Epidermal melanocyte (primary cell): ENCODE measurements at regions not wholly inside any gene's neighbourhood (a gene's known extent, or its start where the extent isn't known, plus 50 kb on each side); places are given as distances from the start of the nearest gene placed in this dataset.
"Not testable (repeated sequence)": the region's sequence is repeated elsewhere in the genome, so short reads cannot be mapped to it uniquely, and the experiment has no call there.

ENCODE experiments used
- DNase-seq: peaks from one replicate; pipeline ENCODE4 v3.0.0; 2011; ENCODE audit warnings: low spot score; ENCODE audit not compliant: insufficient read length

DNA sequence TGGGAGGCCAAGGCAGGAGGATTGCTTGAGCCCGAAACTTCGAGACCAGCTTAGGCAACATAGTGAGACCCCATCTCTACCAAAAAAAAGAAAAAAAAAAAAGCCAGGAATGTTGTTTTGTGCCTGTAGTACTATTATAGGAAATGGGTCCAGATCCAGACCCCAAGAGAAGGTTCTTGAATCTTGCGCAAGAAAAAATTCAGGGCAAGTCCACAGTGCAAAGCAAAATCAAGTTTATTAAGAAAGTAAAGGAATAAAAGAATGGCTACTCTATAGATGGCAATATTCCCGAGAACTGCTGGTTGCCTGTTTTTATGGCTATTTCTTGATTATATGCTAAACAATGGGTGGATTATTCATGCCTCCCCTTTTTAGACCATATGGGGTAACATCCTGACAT is 51.2 kb upstream of the RDX start:
- no peak for DNase-seq

DNA sequence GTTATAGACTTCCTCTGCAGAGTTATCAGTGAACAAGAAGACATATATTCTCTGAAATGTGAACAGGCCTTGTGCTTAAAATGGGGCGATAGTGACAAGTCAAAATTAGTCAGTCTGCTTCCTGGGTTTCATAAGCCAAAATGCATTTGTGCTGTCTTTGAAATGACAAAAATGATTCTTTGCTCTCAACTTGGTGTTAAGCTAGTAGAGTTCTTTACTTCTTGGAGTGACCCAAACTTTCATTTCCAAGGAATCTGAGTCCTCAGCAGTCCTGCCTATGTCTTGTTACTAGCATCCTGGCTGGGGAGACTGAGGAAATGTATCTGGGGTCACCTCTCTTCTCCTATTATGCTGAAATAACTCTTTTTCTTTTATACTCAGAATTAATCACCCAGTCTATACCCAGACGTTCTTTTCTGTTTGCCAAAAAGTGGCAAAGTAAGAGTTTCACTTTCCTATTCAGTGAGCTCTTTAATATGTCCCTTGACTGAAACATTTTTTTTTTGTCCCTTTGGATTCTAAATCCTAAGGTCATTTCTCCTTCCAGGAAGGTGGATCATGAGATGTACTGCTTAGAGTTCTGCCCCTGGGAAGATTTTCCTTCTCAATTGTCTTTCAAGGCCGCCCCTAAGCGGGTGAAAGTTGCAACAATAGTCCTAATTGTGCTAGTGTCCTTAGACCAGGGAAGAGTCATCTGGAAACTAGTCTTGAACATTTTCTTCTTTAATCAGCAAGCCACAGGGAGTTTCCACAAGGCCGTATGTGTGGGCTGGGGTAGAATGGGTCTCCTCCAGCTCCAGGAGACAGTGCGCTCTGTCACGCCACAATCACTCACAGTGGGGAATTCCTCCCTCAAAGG is 53.0 kb upstream of the RDX start:
- DNase-seq, result no peak

DNA sequence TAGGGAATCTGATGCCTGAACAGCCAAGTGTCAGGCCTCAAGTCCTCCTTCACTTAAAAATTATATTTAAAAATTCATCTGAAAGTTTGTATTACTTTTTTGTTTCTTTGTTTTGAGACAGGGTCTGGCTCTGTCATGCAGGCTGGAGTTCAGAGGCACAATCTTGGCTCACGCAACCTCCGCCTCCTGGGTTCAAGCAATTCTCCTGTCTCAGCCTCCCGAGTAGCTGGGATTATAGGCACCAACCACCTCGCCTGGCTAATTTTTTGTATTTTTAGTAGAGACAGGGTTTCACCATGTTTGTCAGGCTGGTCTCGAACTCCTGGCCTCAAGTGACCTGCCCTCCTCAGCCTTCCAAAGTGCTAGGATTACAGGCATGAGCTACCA is 53.6 kb upstream of the RDX start:
- not testable (repeated sequence) for DNase-seq

DNA sequence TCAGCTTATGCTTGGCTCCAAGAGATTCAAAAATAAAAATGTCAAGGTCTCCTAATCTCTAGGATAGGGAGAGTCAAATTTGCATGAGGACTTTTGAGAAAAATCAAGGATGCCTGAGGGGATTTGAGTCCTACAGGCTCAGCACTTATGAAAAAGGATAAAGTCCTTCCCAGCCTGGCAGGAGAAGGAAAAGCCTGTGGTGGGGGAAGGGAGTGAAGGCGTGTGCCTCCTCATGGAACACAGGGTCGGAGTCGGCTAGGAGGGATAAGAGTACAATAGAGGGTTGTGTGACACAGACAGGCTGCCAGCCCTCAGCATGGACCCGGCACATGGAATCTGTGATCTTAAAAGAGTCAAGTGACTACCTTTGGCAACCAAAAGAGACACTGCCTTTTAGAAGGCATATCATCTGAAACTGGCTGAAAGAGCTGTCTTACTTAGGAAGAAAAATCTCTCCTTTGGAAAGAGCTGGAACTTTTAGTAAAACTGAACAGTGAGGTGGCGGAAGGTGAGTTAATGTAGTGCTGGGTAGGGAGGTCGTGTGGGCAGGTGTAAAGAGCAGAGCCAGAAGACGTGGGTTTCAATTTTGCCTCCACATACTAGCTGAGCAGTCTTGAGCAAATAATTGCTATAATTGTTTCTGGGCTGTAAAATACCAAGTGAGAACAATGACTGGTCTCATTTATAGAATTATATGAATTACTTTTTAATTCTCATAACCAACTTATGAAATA is 58.8 kb upstream of the RDX start:
- no peak for DNase-seq

DNA sequence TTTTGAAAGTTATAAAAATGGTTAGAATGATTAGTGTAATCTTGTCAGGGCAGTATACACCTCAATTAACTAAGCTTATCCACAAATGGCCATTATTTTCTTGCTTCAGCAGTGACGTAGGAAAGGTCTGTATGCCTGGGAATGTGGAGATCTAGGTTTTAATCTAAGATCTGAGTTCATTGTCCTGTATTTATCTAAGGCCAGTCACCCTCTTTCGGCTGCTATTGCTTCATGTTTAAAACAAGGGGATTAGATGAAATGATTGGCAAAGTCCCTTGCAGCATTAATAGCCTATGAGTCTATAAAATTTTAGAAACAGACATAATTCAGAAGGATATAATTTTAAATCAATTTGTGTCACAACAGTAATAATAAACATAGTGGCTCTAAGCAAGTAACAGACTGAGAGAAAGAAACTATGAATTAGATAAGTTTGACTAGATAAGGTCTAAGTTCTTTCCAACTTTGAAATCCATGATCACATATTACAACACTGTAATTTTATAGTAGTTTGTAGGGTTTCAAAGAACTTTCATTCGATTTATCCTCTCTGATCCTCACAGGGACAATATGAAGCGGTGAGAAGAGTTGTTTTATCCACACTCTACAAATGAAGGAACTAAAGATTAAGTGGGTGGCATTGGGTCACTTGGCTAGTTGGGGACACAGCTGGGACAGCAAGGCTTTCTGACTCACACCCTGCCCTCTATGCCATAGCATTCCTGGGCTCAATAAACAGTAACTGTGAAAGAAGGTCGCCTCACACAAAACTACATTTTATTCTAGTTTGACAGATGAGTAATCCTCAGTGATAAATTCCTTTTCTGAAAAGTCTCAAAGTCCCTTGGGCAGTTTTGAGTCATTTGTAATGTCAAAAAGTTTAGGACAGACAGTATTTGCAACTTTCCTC is 60.6 kb upstream of the RDX start:
- no peak for DNase-seq

DNA sequence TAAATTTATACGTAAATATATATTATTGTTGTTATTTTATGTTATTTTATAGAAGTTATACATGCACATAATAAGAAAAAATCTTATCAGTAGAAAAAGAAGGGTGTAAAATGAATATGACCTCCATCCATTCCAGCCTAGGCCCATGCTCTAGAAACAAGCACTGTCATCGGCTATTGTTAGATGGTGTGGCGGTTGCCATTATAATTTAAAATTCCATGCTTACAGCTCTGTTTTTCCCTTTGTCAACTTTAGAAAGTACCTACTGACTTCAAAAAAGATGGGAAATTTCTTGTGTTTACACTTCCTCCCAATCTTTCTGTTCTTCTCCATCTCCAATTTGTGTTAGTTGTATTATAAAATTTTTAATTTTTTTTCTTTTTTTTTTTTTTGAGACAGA is 61.9 kb upstream of the RDX start:
- no peak for DNase-seq

DNA sequence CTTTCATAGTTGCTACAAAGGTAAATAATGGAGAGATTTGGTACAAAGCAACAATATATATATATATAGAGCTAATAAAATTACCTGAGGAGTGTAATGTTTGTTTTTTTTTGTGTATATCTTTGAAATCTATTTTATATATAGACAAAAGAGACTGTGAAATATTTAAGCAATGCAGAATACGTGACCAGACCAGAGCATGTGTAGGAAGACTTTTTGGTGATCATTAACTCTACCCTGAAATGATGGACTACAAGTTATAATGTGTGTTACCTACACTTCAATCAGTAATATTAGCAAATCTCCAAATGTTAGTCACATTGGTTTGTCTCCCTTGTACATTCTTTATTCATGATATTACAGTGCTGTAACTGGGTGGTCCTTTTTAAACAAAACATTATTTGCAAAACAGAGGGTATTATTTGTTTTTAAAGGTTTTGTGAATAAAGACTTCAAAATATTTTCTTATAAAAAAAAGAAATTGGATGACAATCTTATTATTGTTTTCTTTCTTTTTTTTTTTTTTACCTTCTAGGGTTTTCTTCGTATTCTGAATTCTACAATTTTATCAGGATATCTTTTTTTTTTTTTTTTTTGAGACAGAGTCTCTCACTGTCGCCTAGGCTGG is 64.5 kb upstream of the RDX start:
- not testable (repeated sequence) for DNase-seq

DNA sequence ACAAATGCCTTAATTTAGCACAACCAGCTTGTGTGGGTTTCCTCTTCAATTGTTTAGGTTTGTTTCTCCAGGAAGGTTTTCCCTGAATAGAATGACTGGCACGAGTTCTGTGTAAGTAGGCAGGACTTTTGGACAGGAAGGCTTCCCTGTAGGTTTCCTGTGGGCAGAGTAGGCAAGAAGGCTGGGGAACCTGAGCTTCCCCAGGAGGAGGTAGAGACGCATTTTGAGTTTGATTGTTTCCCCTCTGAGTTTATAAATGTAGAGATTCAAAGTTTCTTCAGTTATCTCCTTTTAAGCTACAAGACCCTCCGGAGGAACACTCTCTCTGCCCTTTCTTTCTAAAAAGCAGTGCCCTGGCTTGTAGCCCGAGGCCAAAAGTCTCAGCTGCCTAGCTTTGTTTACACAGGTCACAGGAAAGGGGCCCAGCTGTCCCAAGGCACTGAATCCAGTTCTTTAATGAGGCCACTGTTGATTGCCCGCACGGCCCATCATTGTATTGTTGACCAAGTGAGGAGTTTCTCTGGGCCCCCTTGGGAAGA is 66.6 kb upstream of the RDX start:
- DNase-seq, result no peak

DNA sequence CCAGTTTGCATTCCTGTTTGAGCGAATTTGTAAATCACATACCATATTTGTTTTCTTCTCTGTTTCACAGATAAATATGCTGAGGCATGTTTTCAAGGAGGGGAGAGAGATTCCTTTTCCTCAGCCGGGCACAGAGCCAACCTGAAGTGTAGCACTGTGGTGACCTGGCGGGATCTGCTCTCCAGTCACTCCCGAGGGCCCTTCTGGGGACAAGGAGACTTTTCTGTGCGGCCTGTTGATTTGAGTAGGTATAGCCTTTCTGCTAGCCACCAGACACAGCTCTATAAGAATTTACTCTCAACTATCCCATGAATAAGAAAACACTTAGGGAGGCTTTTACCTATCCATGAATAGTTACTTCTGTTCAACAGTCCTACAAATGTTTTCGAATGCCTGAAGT is 63.5 kb upstream of the FDX1 start:
- DNase-seq, result no peak

DNA sequence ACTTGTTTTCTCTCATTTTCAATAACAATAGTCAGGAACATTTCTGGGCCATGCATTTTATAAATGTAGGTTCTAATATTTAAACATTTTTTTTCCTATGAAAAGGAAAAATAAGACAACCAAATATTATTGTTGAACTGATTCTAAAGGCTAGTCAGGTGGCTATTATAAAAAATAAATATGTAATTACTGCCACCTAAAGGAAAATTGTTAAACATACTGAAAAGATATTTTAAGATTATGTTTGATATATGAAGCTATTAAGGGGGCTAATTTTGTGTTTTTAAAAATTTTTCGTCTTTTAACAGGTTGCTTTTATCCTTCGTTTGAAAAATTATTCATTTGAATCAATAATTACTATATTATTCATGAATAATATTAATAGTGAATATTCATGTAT is 62.2 kb upstream of the FDX1 start:
- DNase-seq, result no peak

DNA sequence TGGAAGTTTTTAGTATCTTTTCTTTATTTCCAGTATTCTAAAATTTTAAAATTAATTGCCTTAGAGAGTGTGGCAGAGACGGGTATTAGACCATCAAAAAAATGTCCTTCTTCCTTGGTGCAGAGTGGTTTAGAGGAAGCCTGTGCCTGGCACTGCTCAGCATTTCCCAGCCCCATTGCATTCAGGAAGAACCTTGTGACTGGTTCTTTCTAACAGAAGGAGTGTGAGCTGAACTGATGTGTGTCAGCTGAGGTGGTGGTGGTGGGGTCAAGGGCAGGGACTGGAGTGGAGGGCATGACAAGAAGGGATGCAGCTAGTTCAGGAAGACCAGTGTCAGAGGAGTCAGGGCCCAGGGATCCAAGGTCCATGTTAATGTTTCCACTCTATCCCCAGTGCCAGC is 58.7 kb upstream of the FDX1 start:
- no peak for DNase-seq

DNA sequence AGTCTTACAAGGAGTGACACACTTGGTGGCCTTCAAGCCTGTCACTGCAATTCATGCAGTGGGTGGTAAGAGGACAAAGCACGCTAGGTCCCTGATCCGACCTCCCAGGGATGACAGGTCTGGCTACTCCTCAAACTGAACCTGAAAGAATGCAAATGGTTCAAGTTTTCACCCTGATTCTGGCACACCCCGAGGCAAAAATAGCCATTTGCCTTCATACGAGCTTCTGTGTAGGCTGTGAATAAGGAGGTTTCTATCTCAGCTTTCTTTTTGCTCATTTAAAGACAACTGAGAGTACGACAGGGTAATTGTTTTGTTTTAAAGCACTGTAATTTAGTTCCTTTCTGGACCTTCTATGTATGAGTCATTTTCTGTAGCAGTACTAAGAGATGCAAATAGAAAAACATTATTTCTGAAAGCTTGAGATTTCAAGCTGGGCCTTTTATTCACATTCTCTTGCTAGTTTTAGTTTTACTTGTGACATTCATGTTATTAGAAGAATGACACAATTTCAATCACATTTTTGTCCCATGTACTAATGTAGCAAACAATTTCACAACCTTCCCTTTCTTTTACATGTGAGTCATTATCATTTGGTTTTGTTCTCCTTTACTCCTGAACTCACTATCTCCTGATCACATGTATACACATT is 56.6 kb upstream of the FDX1 start:
- no peak for DNase-seq

DNA sequence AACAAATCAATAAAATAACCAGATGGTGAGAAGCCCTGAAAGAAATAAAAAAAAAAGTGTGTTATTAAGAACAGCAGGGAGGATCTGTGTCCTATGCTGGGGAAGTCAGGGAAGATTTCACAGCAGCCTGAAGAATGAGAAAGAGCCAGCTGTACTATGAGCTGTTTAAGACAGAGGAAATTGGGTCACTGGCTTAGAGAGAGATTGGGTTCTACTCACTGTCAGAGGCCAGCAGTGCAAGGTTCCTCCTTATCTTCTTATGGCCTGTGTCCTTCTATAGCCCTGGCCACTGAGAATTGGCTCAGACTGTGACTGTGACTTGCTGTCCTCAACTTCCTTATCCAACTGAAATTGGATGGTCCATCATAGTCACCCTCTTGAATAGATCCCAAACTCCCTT is 54.8 kb upstream of the FDX1 start:
- DNase-seq, result no peak

DNA sequence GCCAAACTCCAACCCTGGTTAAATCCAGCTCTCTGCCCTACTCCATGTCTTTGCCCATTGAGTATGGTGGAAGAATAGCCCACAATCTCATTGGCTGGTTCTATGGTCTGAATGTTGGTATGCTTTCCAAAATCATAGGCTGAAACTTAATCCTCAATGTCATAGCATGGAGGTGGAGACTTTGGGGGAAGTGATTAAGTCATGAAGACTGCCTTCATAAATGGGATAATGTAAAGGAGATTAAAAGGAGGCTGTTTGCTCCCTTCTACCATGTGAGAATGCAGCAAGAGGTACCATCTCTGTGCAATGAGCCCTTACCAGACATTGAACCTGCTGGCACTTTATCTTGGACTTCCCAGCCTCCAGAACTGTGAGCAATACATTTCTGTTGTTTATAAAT is 54.4 kb upstream of the FDX1 start:
- no peak for DNase-seq

DNA sequence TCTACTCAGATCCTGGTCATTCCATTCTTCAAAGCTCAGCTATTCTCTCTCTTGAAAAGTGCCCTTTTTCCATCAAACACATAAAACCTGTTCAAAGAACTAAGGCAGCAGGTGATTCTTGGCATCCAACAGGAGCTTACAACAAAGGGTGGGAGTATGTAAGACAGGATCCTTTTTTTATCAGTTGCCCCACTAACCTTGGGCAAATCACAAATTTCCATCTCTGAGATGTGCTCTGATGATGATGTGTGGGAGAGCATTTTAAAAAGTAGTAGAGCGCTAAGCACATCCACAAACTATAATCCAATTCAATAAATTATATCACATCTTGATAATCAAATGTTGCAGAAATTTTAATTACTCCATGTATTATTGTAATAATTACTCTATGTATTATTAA is 53.7 kb upstream of the FDX1 start:
- DNase-seq, result no peak

DNA sequence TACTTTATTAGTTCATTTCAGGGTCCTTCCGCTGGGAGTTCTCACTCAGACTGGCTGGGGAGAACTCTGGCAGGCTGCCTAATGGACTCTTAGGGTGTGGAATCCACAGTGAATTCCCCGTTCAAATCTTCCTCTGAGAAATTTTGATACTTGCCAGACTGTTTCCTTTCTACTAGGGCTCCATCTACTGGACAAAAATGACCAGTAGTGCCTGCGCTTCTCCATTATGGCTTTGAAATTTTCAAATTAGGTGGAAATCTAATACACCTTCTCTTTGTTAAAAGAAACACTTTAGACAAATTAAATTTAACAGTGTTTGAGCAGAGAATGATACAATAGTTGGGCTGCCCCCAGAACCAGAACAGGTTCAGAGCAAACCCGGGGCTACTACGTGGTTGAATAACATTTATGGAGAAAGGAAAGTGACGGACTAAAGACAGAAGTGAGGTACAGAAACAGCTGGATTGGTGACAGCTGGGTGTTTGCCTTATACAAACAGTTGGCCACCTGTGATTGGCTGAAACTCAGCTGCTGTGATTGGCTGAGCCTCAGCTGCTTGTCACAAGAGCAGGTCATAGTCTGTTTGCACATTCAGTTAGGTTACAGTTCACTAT is 52.9 kb upstream of the FDX1 start:
- DNase-seq, result peak; percentile 89

DNA sequence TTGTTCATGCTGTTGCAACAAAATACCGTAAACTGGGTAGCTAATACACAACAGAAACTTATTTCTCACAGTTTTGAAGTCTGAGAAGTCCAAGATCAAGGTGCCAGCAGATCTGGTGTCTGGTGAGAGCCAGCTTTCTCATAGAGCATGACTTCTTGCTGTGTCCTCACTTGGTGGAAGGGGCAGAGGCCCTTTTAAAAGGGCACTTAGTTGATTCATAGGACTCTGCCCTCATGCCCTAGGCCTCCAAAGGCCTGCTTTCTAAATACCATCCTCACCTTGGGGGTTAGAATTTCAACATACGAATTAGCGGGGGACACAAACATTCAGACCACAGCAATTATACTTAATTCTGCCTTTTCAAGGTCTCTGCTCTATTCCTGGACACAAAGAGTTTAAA is 52.3 kb upstream of the FDX1 start:
- DNase-seq, result no peak

DNA sequence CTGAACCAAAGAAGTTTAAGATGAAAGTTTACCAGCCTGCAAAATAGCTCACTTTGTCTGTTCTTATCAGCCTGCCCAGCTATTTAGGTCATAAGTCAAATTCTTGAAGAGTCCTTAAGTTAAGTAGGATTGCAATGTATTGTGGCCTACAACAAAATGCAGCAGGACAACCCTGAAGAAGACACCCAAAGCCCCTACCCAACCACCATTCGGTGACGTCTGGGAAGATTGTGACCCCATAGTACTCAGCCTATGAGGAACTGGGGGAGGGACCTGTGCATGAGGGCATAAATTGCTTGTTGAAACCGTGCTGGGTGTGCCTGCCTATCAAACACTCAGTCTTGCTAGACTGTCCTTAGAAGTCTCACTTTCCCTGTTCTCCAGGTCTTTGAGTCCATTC is 50.5 kb upstream of the FDX1 start:
- no peak for DNase-seq

DNA sequence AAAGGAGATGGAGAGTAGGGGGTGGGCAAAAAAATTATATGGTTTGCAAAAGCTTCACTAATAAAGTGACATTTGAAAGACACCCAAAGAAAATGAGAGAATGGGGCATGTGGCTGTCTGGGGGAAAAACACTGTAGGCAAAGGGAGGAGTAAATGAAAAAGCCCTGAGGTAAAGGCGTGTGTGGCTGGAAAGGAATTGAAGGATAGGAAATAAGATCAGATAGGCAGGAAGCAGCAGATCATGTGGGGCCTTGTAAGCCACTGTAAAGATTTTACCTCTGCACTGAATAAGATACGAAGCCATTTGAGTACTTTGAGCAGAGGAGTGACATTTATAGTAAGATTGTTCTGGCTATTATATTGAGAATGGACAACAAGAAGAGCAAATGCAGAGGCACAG is 49.8 kb upstream of the FDX1 start:
- DNase-seq, result no peak
